ENCODE measurements at regions not wholly inside any gene's neighbourhood (a gene's known extent, or its start where the extent isn't known, plus 50 kb on each side); places are given as distances from the start of the nearest gene placed in this dataset.

- Histone ChIP-seq H3K27ac (no peak overlapping the region), H3K4me1 (no peaks in the 10 kb centered on the region), H3K4me3 (no peak overlapping the region), H3K4me2 (no peak overlapping the region), H3K9me3 (no peaks in the 10 kb centered on the region)
- no peak for FAIRE-seq
- no peak for DNase-seq (ENCODE audit: low read depth in 1 of 2, low spot score in 1 of 2)
- ChIA-PET CTCF (no interaction called here), POLR2A (no interaction called here)
- no peak for ATAC-seq
- 73% methylated on average over 1 of the region's 1 CpG for WGBS (ENCODE audit: missing lambda C conversion rate)
- TF ChIP-seq MAZ (IDR thresholded peaks at IDR 0.05; ENCODE audit: borderline replicate concordance, low read depth, low read length): no peak
- no peak for TF ChIP-seq HOXB13 (CRISPR knock-in tag; IDR thresholded peaks at IDR 0.05; ENCODE audit: low read depth)
These were observed 1195.7 kb downstream of the LRFN5 start for GRCh38 chr14:42802346-42802745.

- Histone ChIP-seq H3K27ac (no peak overlapping the region), H3K4me2 (no peak overlapping the region), H3K4me3 (no peak overlapping the region), H3K4me1 (no peaks in the 10 kb centered on the region), H3K9me3 (no peaks in the 10 kb centered on the region)
- FAIRE-seq (no peak), DNase-seq (ENCODE audit: low read depth in 1 of 2, low spot score in 1 of 2) (no peak), ATAC-seq (no peak)
- CTCF ChIA-PET: no interaction called here
- no peak for TF ChIP-seq ATOH8 (CRISPR knock-in tag; IDR thresholded peaks at IDR 0.05; ENCODE audit: low read depth)
- no peak for TF ChIP-seq HOXB5 (CRISPR knock-in tag; IDR thresholded peaks at IDR 0.05)
- no peak for TF ChIP-seq TP53 (CRISPR knock-in tag; IDR thresholded peaks at IDR 0.05)
- TF ChIP-seq POLR2AphosphoS2 (conservative IDR thresholded peaks at IDR 0.05; ENCODE audit: low read length): no peak
- TF ChIP-seq RFX5 (IDR thresholded peaks at IDR 0.05): no peak
- no peak for TF ChIP-seq NPAS2 (CRISPR knock-in tag; IDR thresholded peaks at IDR 0.05; ENCODE audit: borderline replicate concordance)
- TF ChIP-seq CBX2 (IDR thresholded peaks at IDR 0.05; ENCODE audit: borderline replicate concordance, low read depth): no peak
- no peak for TF ChIP-seq POLR2A (IDR thresholded peaks at IDR 0.05; ENCODE audit: low read length)
- TF ChIP-seq REST (IDR thresholded peaks at IDR 0.05): no peak
- no peak for TF ChIP-seq ZC3H11A (IDR thresholded peaks at IDR 0.05)
- no peak for TF ChIP-seq CTCF (IDR thresholded peaks at IDR 0.05)
- no peak for TF ChIP-seq HOXA7 (CRISPR knock-in tag; IDR thresholded peaks at IDR 0.05)
- TF ChIP-seq ZNF302 (CRISPR knock-in tag; IDR thresholded peaks at IDR 0.05): no peak
- no peak for TF ChIP-seq EHF (CRISPR knock-in tag; IDR thresholded peaks at IDR 0.05)
- TF ChIP-seq HDAC2 (IDR thresholded peaks at IDR 0.05): no peak
- no peak for TF ChIP-seq GATA3 (IDR thresholded peaks at IDR 0.05; ENCODE audit: borderline replicate concordance)
- no peak for TF ChIP-seq TFCP2L1 (CRISPR knock-in tag; IDR thresholded peaks at IDR 0.05)
- no peak for TF ChIP-seq RNF2 (IDR thresholded peaks at IDR 0.05; ENCODE audit: borderline replicate concordance, low read depth)
- POLR2A ChIA-PET: no interaction called here
- WGBS (ENCODE audit: missing lambda C conversion rate): 23% methylated on average over 1 of the region's 1 CpG
These were observed 1185.5 kb downstream of the LRFN5 start for GRCh38 chr14:42792166-42792565.
